ENCODE measurements at regions not wholly inside any gene's neighbourhood (a gene's known extent, or its start where the extent isn't known, plus 50 kb on each side); places are given as distances from the start of the nearest gene placed in this dataset.

DNA sequence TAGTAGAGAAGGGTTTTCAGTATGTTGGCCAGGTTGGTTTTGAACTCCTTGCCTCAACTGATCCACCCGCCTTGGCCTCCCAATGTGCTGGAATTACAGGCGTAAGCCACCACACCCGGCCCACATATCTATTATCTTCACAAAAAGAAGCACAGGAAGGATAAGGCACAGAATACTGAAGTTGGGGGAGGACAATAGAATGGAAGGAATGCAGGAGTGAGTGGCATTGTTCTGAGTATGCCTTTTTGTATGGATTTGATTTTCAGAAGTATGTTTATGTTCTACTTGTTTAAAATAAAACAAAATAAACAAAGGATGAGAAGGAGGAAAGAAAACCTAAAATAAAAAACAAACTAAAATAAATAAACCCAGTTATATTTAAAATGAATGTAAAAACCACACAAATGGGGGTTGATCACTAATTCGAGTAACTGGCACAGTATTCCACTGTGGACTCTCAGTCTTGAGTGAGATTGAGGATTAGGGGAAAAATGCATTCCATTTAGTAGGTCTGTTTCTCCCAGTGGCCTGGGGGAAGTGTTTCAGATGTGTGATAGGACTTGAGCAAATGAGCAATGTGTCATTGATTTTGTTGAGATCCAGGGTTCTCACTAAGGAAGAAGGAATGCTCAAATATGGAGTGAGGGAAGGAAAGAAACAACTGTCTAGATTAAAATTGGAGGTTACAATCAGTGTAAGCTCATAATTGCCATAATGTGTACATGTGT is 109.0 kb upstream of the C1QTNF7 start:
- Histone ChIP-seq H3K36me3 (ENCODE audit: control insufficient read depth in 4 of 4, insufficient read depth in 4 of 4, low read length in 3 of 4) (no peaks in the 10 kb centered on the region), H3K4me3 (ENCODE audit: control insufficient read depth in 1 of 7, extremely low read depth in 1 of 7, insufficient read depth in 4 of 7, low read depth in 2 of 7, low read length in 6 of 7) (no peak overlapping the region), H3K9me3 (ENCODE audit: control extremely low read depth in 1 of 5, control insufficient read depth in 4 of 5, insufficient read depth in 2 of 5, low read depth in 1 of 5, low read length in 4 of 5) (no peaks in the 10 kb centered on the region), H3K4me1 (ENCODE audit: control extremely low read depth in 1 of 4, control insufficient read depth in 4 of 4, insufficient read depth in 4 of 4, low read length in 3 of 4) (no peaks in the 10 kb centered on the region), H3K27me3 (replicated peaks in 2 of 5; ENCODE audit: control insufficient read depth in 4 of 5, insufficient read depth in 5 of 5, low read length in 4 of 5) (no peaks in the 10 kb centered on the region), H3K27ac (ENCODE audit: insufficient read depth in 1 of 2, low read depth in 1 of 2, low read length in 2 of 2, poor library complexity in 1 of 2, severe bottlenecking in 2 of 2) (no peak overlapping the region)
- ChIA-PET CTCF (interaction anchor here (1.0 kb wide), 1 partner anchor 12 kb away, joined by 3 read pairs; no protein-coding TSS in a partner anchor), POLR2A (no interaction called here)
- WGBS (ENCODE audit: insufficient coverage) = no CpG with 5 or more reads among the region's 4 CpGs
- DNase-seq = no peak

DNA sequence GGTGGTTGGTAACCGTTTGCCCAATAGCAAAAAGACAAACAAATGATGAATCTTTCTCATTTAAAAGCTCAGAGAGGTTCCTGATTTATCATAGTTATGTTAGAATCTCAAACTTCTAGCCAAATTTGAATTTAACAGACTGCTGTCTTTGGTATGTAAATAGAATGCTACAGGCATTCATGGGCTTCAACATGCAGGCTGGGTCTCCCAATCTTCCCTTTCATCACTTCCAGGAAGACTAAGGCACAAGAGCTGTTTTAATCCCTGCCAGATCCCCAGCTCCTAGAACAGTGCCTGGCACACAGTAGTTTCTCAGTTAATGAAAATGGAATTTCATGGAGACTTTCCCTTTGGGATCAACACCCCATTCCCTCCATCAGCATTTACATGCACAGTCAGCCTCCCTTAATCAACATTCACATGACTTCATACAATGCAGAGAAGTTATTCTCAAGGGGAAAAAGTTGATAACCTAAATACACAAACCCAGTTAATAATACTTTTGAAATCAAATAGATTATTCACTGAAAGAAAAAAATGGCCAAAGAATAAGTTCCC is 107.6 kb upstream of the C1QTNF7 start:
- no peaks in the 10 kb centered on the region for H3K36me3 ChIP-seq (ENCODE audit: control insufficient read depth in 4 of 4, insufficient read depth in 4 of 4, low read length in 3 of 4)
- WGBS (ENCODE audit: insufficient coverage) = no CpG with 5 or more reads among the region's 1 CpG
- POLR2A ChIA-PET = no interaction called here
- H3K27ac ChIP-seq (ENCODE audit: insufficient read depth in 1 of 2, low read depth in 1 of 2, low read length in 2 of 2, poor library complexity in 1 of 2, severe bottlenecking in 2 of 2) = no peak overlapping the region
- H3K27me3 ChIP-seq (replicated peaks in 2 of 5; ENCODE audit: control insufficient read depth in 4 of 5, insufficient read depth in 5 of 5, low read length in 4 of 5) = no peaks in the 10 kb centered on the region
- H3K4me1 ChIP-seq (ENCODE audit: control extremely low read depth in 1 of 4, control insufficient read depth in 4 of 4, insufficient read depth in 4 of 4, low read length in 3 of 4) = no peaks in the 10 kb centered on the region
- H3K4me3 ChIP-seq (ENCODE audit: control insufficient read depth in 1 of 7, extremely low read depth in 1 of 7, insufficient read depth in 4 of 7, low read depth in 2 of 7, low read length in 6 of 7) = no peak overlapping the region
- CTCF ChIA-PET = no interaction called here
- no peak for DNase-seq
- no peaks in the 10 kb centered on the region for H3K9me3 ChIP-seq (ENCODE audit: control extremely low read depth in 1 of 5, control insufficient read depth in 4 of 5, insufficient read depth in 2 of 5, low read depth in 1 of 5, low read length in 4 of 5)

DNA sequence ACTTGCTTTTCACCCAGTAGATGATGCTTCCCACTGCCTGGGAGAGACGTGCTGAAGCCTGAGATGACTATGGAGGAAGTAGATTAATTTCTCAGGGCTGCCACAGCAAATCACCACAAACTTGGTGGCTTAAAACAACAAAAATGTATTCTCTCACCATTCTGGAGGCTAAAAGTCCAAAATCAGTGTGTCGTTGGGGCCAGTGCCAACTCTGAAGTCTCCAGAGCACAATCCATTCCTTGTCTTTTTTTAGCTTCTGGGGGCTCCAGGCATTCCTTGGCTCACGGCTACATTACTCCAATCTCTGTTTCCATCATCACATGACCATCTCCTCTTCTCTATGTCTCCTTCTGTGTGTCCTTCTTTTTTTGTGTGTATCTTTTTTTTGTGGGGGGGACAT is 105.8 kb upstream of the C1QTNF7 start:
- WGBS (ENCODE audit: insufficient coverage) = 91% methylated on average over 1 of the region's 3 CpGs
- no peak overlapping the region for H3K4me3 ChIP-seq (ENCODE audit: control insufficient read depth in 1 of 7, extremely low read depth in 1 of 7, insufficient read depth in 4 of 7, low read depth in 2 of 7, low read length in 6 of 7)
- ChIA-PET CTCF (no interaction called here), POLR2A (no interaction called here)
- H3K27ac ChIP-seq (ENCODE audit: insufficient read depth in 1 of 2, low read depth in 1 of 2, low read length in 2 of 2, poor library complexity in 1 of 2, severe bottlenecking in 2 of 2) = no peak overlapping the region
- H3K9me3 ChIP-seq (ENCODE audit: control extremely low read depth in 1 of 5, control insufficient read depth in 4 of 5, insufficient read depth in 2 of 5, low read depth in 1 of 5, low read length in 4 of 5) = no peaks in the 10 kb centered on the region
- H3K27me3 ChIP-seq (replicated peaks in 2 of 5; ENCODE audit: control insufficient read depth in 4 of 5, insufficient read depth in 5 of 5, low read length in 4 of 5) = no peaks in the 10 kb centered on the region
- H3K4me1 ChIP-seq (ENCODE audit: control extremely low read depth in 1 of 4, control insufficient read depth in 4 of 4, insufficient read depth in 4 of 4, low read length in 3 of 4) = no peaks in the 10 kb centered on the region
- no peak for DNase-seq
- H3K36me3 ChIP-seq (ENCODE audit: control insufficient read depth in 4 of 4, insufficient read depth in 4 of 4, low read length in 3 of 4) = no peaks in the 10 kb centered on the region

DNA sequence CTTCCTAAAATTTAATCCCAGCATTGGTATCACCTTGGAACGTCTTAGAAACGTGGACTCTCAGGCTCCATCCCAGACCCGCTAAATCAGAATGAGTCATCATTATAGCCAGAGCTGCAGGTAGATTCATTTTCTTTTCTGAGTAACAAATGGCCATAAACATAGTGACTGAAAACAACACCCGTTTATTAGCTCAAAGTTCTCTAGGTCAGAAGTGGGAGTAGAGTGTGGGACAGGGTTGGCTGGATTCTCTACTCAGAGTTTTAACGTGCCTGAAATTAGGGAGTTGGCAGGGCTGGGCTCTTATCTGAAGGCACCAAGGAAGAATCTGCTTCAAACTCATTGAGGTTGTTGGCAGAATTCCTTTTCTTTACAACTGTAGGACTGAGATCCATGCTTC is 101.8 kb upstream of the C1QTNF7 start:
- Histone ChIP-seq H3K27ac (ENCODE audit: insufficient read depth in 1 of 2, low read depth in 1 of 2, low read length in 2 of 2, poor library complexity in 1 of 2, severe bottlenecking in 2 of 2) (no peak overlapping the region), H3K36me3 (ENCODE audit: control insufficient read depth in 4 of 4, insufficient read depth in 4 of 4, low read length in 3 of 4) (no peaks in the 10 kb centered on the region), H3K27me3 (replicated peaks in 2 of 5; ENCODE audit: control insufficient read depth in 4 of 5, insufficient read depth in 5 of 5, low read length in 4 of 5) (no peaks in the 10 kb centered on the region), H3K9me3 (ENCODE audit: control extremely low read depth in 1 of 5, control insufficient read depth in 4 of 5, insufficient read depth in 2 of 5, low read depth in 1 of 5, low read length in 4 of 5) (no peaks in the 10 kb centered on the region), H3K4me1 (ENCODE audit: control extremely low read depth in 1 of 4, control insufficient read depth in 4 of 4, insufficient read depth in 4 of 4, low read length in 3 of 4) (no peaks in the 10 kb centered on the region), H3K4me3 (ENCODE audit: control insufficient read depth in 1 of 7, extremely low read depth in 1 of 7, insufficient read depth in 4 of 7, low read depth in 2 of 7, low read length in 6 of 7) (no peak overlapping the region)
- POLR2A ChIA-PET = no interaction called here
- no peak for DNase-seq
- CTCF ChIA-PET = interaction anchor here (0.9 to 1.1 kb wide), 2 partner anchors 25 to 132 kb away, joined by 3 read pairs; no protein-coding TSS in a partner anchor
- 73% methylated on average over 4 of the region's 5 CpGs for whole genome bisulfite sequencing (ENCODE audit: insufficient coverage)

DNA sequence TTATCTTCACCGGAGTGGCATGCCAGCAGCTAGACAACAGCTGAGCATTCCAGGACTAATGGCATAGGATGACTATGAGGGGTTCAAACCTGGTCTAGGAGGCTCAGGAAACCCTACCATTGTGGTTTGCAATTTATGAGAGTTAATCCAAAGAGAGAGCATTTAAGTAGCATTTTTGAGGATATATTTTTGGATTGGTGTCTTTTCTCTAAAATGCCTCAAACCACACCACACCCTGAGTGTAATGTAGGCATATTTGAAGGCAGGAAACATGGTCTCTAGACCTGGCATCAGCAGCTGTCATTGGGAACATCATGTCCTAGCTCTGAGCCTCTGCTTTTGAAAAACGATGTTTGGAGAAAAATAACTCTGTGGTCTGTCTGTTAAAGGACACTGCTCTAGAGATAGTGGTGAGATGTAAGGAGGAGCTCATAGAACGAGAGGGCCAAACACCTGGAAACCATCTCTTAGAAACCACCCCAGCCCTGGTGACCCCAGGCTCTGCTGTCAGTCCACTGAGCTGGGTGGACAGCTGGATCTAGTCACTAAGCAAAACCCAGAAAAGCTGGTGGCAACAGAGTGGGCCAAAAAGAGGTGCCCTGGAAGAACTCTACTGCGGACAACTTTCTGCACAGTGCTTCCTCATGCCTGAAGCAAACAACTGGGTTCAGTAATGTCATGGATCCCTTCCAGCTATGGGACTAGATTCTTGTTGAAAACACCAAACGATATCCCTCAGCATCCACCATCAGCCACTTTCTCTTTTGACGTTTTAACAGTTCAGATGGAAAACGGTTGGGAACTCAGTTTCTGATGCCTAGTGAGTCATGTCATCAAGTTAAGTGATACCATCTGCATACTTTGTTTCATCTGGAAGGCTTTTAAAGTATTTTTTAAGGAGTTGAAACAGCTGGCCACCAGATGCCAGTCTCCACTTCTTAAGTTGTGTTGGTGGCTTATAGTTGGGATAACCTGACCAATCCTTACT is 100.2 kb upstream of the C1QTNF7 start:
- WGBS (ENCODE audit: insufficient coverage) = 97% methylated on average over 5 of the region's 7 CpGs
- no peaks in the 10 kb centered on the region for H3K4me1 ChIP-seq (ENCODE audit: control extremely low read depth in 1 of 4, control insufficient read depth in 4 of 4, insufficient read depth in 4 of 4, low read length in 3 of 4)
- ChIA-PET CTCF (interaction anchor here (0.6 to 1.0 kb wide), 2 partner anchors 9 to 15 kb away, joined by 3 read pairs; no protein-coding TSS in a partner anchor), POLR2A (no interaction called here)
- no peak overlapping the region for H3K4me3 ChIP-seq (ENCODE audit: control insufficient read depth in 1 of 7, extremely low read depth in 1 of 7, insufficient read depth in 4 of 7, low read depth in 2 of 7, low read length in 6 of 7)
- no peak for DNase-seq
- H3K9me3 ChIP-seq (ENCODE audit: control extremely low read depth in 1 of 5, control insufficient read depth in 4 of 5, insufficient read depth in 2 of 5, low read depth in 1 of 5, low read length in 4 of 5) = no peaks in the 10 kb centered on the region
- H3K36me3 ChIP-seq (ENCODE audit: control insufficient read depth in 4 of 4, insufficient read depth in 4 of 4, low read length in 3 of 4) = no peaks in the 10 kb centered on the region
- H3K27me3 ChIP-seq (replicated peaks in 2 of 5; ENCODE audit: control insufficient read depth in 4 of 5, insufficient read depth in 5 of 5, low read length in 4 of 5) = no peaks in the 10 kb centered on the region
- no peak overlapping the region for H3K27ac ChIP-seq (ENCODE audit: insufficient read depth in 1 of 2, low read depth in 1 of 2, low read length in 2 of 2, poor library complexity in 1 of 2, severe bottlenecking in 2 of 2)

DNA sequence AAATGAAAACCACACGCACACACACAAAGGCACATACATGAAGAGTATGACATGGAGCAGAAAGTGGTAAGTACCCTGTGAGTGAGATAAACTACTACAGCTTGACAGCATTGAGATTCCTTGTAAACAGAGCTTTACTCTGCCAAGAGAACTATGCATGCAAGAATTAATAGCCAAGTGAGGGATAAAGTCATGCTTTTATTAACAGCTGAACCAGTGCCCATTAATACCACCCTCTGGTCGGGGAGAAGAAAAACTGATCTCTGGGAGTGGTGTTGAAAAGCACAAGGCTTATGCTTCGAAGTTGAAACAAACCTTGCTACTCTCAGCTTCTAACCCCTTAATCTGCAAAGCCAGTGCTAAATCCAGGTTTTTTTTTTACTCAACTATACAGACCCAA is 95.9 kb upstream of the C1QTNF7 start:
- ChIA-PET CTCF (interaction anchor here (0.6 kb wide), 1 partner anchor 182 kb away, joined by 3 read pairs; no protein-coding TSS in a partner anchor), POLR2A (interaction anchor here (0.6 kb wide), 1 partner anchor 34 kb away, joined by 7 read pairs; no protein-coding TSS in a partner anchor)
- no peaks in the 10 kb centered on the region for H3K36me3 ChIP-seq (ENCODE audit: control insufficient read depth in 4 of 4, insufficient read depth in 4 of 4, low read length in 3 of 4)
- H3K27ac ChIP-seq (ENCODE audit: insufficient read depth in 1 of 2, low read depth in 1 of 2, low read length in 2 of 2, poor library complexity in 1 of 2, severe bottlenecking in 2 of 2) = no peak overlapping the region
- H3K27me3 ChIP-seq (replicated peaks in 2 of 5; ENCODE audit: control insufficient read depth in 4 of 5, insufficient read depth in 5 of 5, low read length in 4 of 5) = no peaks in the 10 kb centered on the region
- no peak for DNase-seq
- H3K4me3 ChIP-seq (ENCODE audit: control insufficient read depth in 1 of 7, extremely low read depth in 1 of 7, insufficient read depth in 4 of 7, low read depth in 2 of 7, low read length in 6 of 7) = no peak overlapping the region
- WGBS (ENCODE audit: insufficient coverage) = 100% methylated on average over 1 of the region's 3 CpGs
- H3K9me3 ChIP-seq (ENCODE audit: control extremely low read depth in 1 of 5, control insufficient read depth in 4 of 5, insufficient read depth in 2 of 5, low read depth in 1 of 5, low read length in 4 of 5) = peaks cover 0 to 4% (median 0%) of the 10 kb centered on the region in 5 experiments
- no peaks in the 10 kb centered on the region for H3K4me1 ChIP-seq (ENCODE audit: control extremely low read depth in 1 of 4, control insufficient read depth in 4 of 4, insufficient read depth in 4 of 4, low read length in 3 of 4)

All from common myeloid progenitor, CD34-positive (primary cell).